Uterus (tissue), 3 donors: ENCODE measurements at regions not wholly inside any gene's neighbourhood (a gene's known extent, or its start where the extent isn't known, plus 50 kb on each side); places are given as distances from the start of the nearest gene placed in this dataset.

ENCODE experiments used
- DNase-seq, 2 donors: peaks; one replicate each; pipeline ENCODE4 v3.0.0-alpha.2; 2019 to 2020
- H3K27ac ChIP-seq, 2 donors: fragments of 200-600 bp; sonication (generic); 1 replicate in 1 of 2; 2 replicates in 1 of 2; pipeline ENCODE4 v1.5.1; 2016 to 2018
- H3K27me3 ChIP-seq, 2 donors: fragments of 200-600 bp; sonication (generic); one replicate each; pipeline ENCODE4 v1.5.1; 2018 to 2019; ENCODE audit warnings: control low read depth in 1 of 2
- H3K36me3 ChIP-seq, 2 donors: fragments of 200-600 bp; sonication (generic); one replicate each; pipeline ENCODE4 v1.5.1; 2019; ENCODE audit warnings: control low read depth in 1 of 2
- H3K4me1 ChIP-seq, 2 donors: fragments of 200-600 bp; sonication (generic); one replicate each; pipeline ENCODE4 v1.5.1; 2018 to 2019; ENCODE audit warnings: control low read depth in 1 of 2
- H3K4me3 ChIP-seq, 2 donors: fragments of 200-600 bp; sonication (generic); 1 replicate in 1 of 2; 2 replicates in 1 of 2; pipeline ENCODE4 v1.5.1; 2018 to 2019; ENCODE audit warnings: mild to moderate bottlenecking in 1 of 2
- H3K9me3 ChIP-seq, 2 donors: fragments of 200-600 bp; sonication (generic); one replicate each; pipeline ENCODE4 v1.5.1; 2019; ENCODE audit warnings: control low read depth in 1 of 2
- CTCF ChIP-seq, 4 experiments: fragments of 200-600 bp in 2 of 4; fragments of 450-650 bp in 2 of 4; sonication (generic) in 2 of 4; IDR thresholded peaks; one replicate each; pipeline ENCODE4 v1.5.1; 2016 to 2019; ENCODE audit warnings: antibody characterized with exemption in 4 of 4, mild to moderate bottlenecking in 2 of 4, moderate library complexity in 1 of 4
- POLR2A ChIP-seq, 2 donors: fragments of 450-650 bp; IDR thresholded peaks; one replicate each; pipeline ENCODE4 v1.6.1; 2016; ENCODE audit warnings: antibody characterized with exemption in 2 of 2, mild to moderate bottlenecking in 1 of 2, moderate library complexity in 1 of 2
- intact Hi-C: fragments of 100-400 bp; cut with DNase I; formaldehyde crosslinking; loops from one replicate; pipeline ENCODE4 v1.15.1; 2023; ENCODE audit warnings: low total_unique reads
- donor health status: DM: yes; HTN: yes; CAD: no.

DNA sequence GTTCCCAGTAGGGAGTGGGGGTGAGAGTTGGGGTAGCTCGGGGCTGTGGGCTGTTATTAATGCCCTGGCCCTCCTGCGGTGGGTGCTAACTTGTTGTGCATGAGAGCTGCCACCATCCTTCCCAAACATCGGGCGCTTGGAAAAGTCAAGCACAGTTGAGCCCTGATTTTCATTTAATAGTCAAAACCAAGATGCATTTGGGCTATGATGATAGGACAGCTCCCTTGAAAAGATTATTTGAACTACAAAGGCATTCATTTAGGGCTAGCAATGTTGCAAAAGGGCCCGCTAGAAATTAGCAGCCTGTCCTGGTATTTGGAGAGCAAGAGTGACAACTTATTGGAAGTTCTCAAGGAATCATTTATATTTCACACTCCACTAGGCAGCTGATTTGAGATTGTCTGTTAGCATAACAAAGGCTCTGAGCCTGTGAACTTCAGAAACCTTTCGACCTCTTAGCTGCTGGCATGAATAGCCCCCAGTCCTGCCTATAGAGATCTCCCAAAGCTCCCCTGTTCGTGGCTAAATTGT is 128.2 kb upstream of the TMEM161B start:
- Histone ChIP-seq H3K27ac (no peak overlapping the region), H3K36me3 (no peaks in the 10 kb centered on the region), H3K4me3 (no peak overlapping the region), H3K4me1 (no peaks in the 10 kb centered on the region), H3K27me3 (no peaks in the 10 kb centered on the region), H3K9me3 (no peaks in the 10 kb centered on the region)
- intact Hi-C loops = no loop called here
- no peak for DNase-seq
- no peak for TF ChIP-seq CTCF (IDR thresholded peaks at IDR 0.05)
- no peak for TF ChIP-seq POLR2A (IDR thresholded peaks at IDR 0.05)

GRCh38 chr5:88396000-88396535 is 127.4 kb upstream of the TMEM161B start:
- no peaks in the 10 kb centered on the region for H3K4me1 ChIP-seq
- H3K27me3 ChIP-seq = no peaks in the 10 kb centered on the region
- H3K9me3 ChIP-seq = no peaks in the 10 kb centered on the region
- intact Hi-C loops = no loop called here
- no peak overlapping the region for H3K27ac ChIP-seq
- no peak for TF ChIP-seq POLR2A (IDR thresholded peaks at IDR 0.05)
- TF ChIP-seq CTCF (IDR thresholded peaks at IDR 0.05) = no peak
- no peak overlapping the region for H3K4me3 ChIP-seq
- no peaks in the 10 kb centered on the region for H3K36me3 ChIP-seq
- DNase-seq = no peak

- no peaks in the 10 kb centered on the region for H3K36me3 ChIP-seq
- H3K9me3 ChIP-seq = no peaks in the 10 kb centered on the region
- TF ChIP-seq POLR2A (IDR thresholded peaks at IDR 0.05) (no peak), CTCF (IDR thresholded peaks at IDR 0.05) (no peak)
- H3K27me3 ChIP-seq = no peaks in the 10 kb centered on the region
- intact Hi-C loops = no loop called here
- H3K27ac ChIP-seq = no peak overlapping the region
- H3K4me3 ChIP-seq = no peak overlapping the region
- no peak for DNase-seq
- no peaks in the 10 kb centered on the region for H3K4me1 ChIP-seq
Measured at GRCh38 chr5:88395264-88395663, 126.6 kb upstream of the TMEM161B start.

GRCh38 chr5:88394536-88395175 is 126.0 kb upstream of the TMEM161B start:
- no peak overlapping the region for H3K4me3 ChIP-seq
- no peaks in the 10 kb centered on the region for H3K9me3 ChIP-seq
- H3K4me1 ChIP-seq = no peaks in the 10 kb centered on the region
- no peaks in the 10 kb centered on the region for H3K27me3 ChIP-seq
- no peak overlapping the region for H3K27ac ChIP-seq
- DNase-seq = no peak
- TF ChIP-seq POLR2A (IDR thresholded peaks at IDR 0.05) (no peak), CTCF (IDR thresholded peaks at IDR 0.05) (no peak)
- intact Hi-C loops = no loop called here
- H3K36me3 ChIP-seq = no peaks in the 10 kb centered on the region

GRCh38 chr5:88393716-88394535 is 125.3 kb upstream of the TMEM161B start:
- Histone ChIP-seq H3K4me3 (no peak overlapping the region), H3K4me1 (no peaks in the 10 kb centered on the region), H3K36me3 (no peaks in the 10 kb centered on the region), H3K9me3 (no peaks in the 10 kb centered on the region), H3K27me3 (no peaks in the 10 kb centered on the region), H3K27ac (no peak overlapping the region)
- TF ChIP-seq CTCF (IDR thresholded peaks at IDR 0.05) (no peak), POLR2A (IDR thresholded peaks at IDR 0.05) (no peak)
- intact Hi-C loops = no loop called here
- no peak for DNase-seq
